ENCODE measurements at regions not wholly inside any gene's neighbourhood (a gene's known extent, or its start where the extent isn't known, plus 50 kb on each side); places are given as distances from the start of the nearest gene placed in this dataset.
A peak's percentile ranks its signal among the peaks of the same experiment; 100 is the strongest.

- WGBS, 5 donors: 64 to 71% (median 67%) methylated on average over 6 of the region's 6 CpGs
- intact Hi-C loops (cut with DNase I; ENCODE audit: low total_unique reads): no loop called here
- Histone ChIP-seq H3K4me3 (no peak overlapping the region), H3K27ac (peak overlapping the region in 1 of 5 donors; percentile 37), H3K27me3 (no peaks in the 10 kb centered on the region), H3K9me3 (no peaks in the 10 kb centered on the region), H3K4me1 (peaks cover 2 to 28% (median 4%) of the 10 kb centered on the region in 4 donors), H3K36me3 (no peaks in the 10 kb centered on the region)
- peak in 1 of 3 donors; percentile 21 for TF ChIP-seq POLR2AphosphoS5 (IDR thresholded peaks at IDR 0.05)
- no peak for TF ChIP-seq EP300 (IDR thresholded peaks at IDR 0.05)
- DNase-seq: peak in 1 of 2 donors; percentile 53
Measured at GRCh38 chr5:54610197-54610944, 92.8 kb downstream of the SNX18 start.

- H3K4me3 ChIP-seq: no peak overlapping the region
- no peak overlapping the region for H3K27ac ChIP-seq
- H3K27me3 ChIP-seq: no peaks in the 10 kb centered on the region
- 70 to 88% (median 76%) methylated on average over 3 of the region's 3 CpGs for WGBS, 5 donors
- H3K36me3 ChIP-seq: no peaks in the 10 kb centered on the region
- TF ChIP-seq POLR2AphosphoS5 (IDR thresholded peaks at IDR 0.05): no peak
- no peak for TF ChIP-seq CTCF (IDR thresholded peaks at IDR 0.05)
- no peak for TF ChIP-seq EP300 (IDR thresholded peaks at IDR 0.05)
- TF ChIP-seq POLR2A (IDR thresholded peaks at IDR 0.05): no peak
- no peak for DNase-seq
- H3K4me1 ChIP-seq: peaks cover 0 to 20% (median 3%) of the 10 kb centered on the region in 4 donors
- intact Hi-C loops (cut with DNase I; ENCODE audit: low total_unique reads): no loop called here
- H3K9me3 ChIP-seq: no peaks in the 10 kb centered on the region
Measured at GRCh38 chr5:54608423-54609085, 91.0 kb downstream of the SNX18 start.

GRCh38 chr5:54607006-54607405, 89.4 kb downstream of the SNX18 start:
- Histone ChIP-seq H3K9me3 (no peaks in the 10 kb centered on the region), H3K36me3 (no peaks in the 10 kb centered on the region), H3K4me3 (no peak overlapping the region), H3K27ac (no peak overlapping the region), H3K27me3 (no peaks in the 10 kb centered on the region), H3K4me1 (peaks cover 0 to 20% (median 3%) of the 10 kb centered on the region in 4 donors)
- DNase-seq: no peak
- TF ChIP-seq EP300 (IDR thresholded peaks at IDR 0.05) (no peak), CTCF (IDR thresholded peaks at IDR 0.05) (no peak), POLR2AphosphoS5 (IDR thresholded peaks at IDR 0.05) (no peak), POLR2A (IDR thresholded peaks at IDR 0.05) (no peak)
- WGBS, 5 donors: 92 to 97% (median 95%) methylated on average over 3 of the region's 3 CpGs
- intact Hi-C loops (cut with DNase I; ENCODE audit: low total_unique reads): no loop called here

- peak in 1 of 2 donors; percentile 67 for DNase-seq
- no peak overlapping the region for H3K4me3 ChIP-seq
- no peaks in the 10 kb centered on the region for H3K36me3 ChIP-seq
- H3K27ac ChIP-seq: peak overlapping the region in 1 of 5 donors; percentile 22
- no peak for TF ChIP-seq POLR2AphosphoS5 (IDR thresholded peaks at IDR 0.05)
- no peak for TF ChIP-seq CTCF (IDR thresholded peaks at IDR 0.05)
- TF ChIP-seq POLR2A (IDR thresholded peaks at IDR 0.05): no peak
- TF ChIP-seq EP300 (IDR thresholded peaks at IDR 0.05): no peak
- peaks cover 0 to 10% (median 0%) of the 10 kb centered on the region in 4 donors for H3K9me3 ChIP-seq
- no peaks in the 10 kb centered on the region for H3K4me1 ChIP-seq
- WGBS, 5 donors: 24 to 52% (median 41%) methylated on average over 1 of the region's 1 CpG
- intact Hi-C loops (cut with DNase I; ENCODE audit: low total_unique reads): no loop called here
- no peaks in the 10 kb centered on the region for H3K27me3 ChIP-seq
Measured at GRCh38 chr5:54603372-54603771, 85.8 kb downstream of the SNX18 start.

All from stomach (tissue), 8 donors.